ENCODE measurements at regions not wholly inside any gene's neighbourhood (a gene's known extent, or its start where the extent isn't known, plus 50 kb on each side); places are given as distances from the start of the nearest gene placed in this dataset.

GRCh38 chr16:64585367-64585766, 536.5 kb downstream of the CDH11 start:
- no peak overlapping the region for H3K4me3 ChIP-seq (ENCODE audit: low read depth, low read length)
- TF ChIP-seq, protein P1, sequence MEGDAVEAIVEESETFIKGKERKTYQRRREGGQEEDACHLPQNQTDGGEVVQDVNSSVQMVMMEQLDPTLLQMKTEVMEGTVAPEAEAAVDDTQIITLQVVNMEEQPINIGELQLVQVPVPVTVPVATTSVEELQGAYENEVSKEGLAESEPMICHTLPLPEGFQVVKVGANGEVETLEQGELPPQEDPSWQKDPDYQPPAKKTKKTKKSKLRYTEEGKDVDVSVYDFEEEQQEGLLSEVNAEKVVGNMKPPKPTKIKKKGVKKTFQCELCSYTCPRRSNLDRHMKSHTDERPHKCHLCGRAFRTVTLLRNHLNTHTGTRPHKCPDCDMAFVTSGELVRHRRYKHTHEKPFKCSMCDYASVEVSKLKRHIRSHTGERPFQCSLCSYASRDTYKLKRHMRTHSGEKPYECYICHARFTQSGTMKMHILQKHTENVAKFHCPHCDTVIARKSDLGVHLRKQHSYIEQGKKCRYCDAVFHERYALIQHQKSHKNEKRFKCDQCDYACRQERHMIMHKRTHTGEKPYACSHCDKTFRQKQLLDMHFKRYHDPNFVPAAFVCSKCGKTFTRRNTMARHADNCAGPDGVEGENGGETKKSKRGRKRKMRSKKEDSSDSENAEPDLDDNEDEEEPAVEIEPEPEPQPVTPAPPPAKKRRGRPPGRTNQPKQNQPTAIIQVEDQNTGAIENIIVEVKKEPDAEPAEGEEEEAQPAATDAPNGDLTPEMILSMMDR (IDR thresholded peaks at IDR 0.05; ENCODE audit: borderline replicate concordance, insufficient read depth, low read depth, low read length), result no peak

DNA sequence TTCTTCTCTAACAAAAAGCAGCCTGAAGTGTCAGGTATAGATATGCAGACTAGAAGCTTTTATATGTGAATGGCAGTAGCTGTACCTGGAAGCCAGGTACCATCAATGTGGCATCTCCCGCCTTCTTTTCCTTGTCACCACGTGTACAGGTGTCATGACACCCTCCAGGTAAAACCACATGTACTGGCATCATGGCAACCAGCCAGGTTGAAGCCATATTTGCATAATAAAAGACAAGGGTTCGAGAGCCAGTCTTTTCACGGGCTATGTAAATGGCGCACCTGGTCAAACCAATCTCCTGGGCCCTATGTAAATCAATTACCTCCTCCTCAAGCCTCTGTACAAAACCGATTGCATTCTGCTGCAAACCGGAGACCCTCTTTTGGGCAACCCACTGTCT, 541.3 kb downstream of the CDH11 start:
- TF ChIP-seq, protein P1 (IDR thresholded peaks at IDR 0.05; ENCODE audit: borderline replicate concordance, insufficient read depth, low read depth, low read length), result no peak
- no peak overlapping the region for H3K4me3 ChIP-seq (ENCODE audit: low read depth, low read length)

- TF ChIP-seq, protein P1 (IDR thresholded peaks at IDR 0.05; ENCODE audit: borderline replicate concordance, insufficient read depth, low read depth, low read length), result no peak
- H3K4me3 ChIP-seq (ENCODE audit: low read depth, low read length), result no peak overlapping the region
Observed at GRCh38 chr16:64579712-64580111, 542.2 kb downstream of the CDH11 start.

DNA sequence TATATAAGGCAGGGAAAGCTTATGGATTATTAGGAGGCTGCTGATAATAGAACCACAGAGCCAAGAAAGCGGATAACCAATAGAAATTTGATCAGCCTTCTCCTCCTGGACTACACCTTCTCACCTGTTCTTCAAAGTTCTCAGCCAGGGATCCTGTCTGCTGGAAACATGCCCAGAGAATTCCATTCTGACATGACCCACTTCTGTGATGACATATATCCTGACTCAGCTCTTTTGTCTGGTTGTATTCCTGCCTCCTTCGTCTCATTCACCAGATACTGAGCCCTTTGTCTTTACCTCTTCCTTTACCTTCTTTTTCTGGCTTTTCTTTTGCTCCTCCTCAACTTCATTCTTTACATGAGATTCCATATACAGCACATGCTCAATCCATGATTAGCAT, 576.1 kb downstream of the CDH11 start:
- TF ChIP-seq, protein P1 (IDR thresholded peaks at IDR 0.05; ENCODE audit: borderline replicate concordance, insufficient read depth, low read depth, low read length), result no peak
- H3K4me3 ChIP-seq (ENCODE audit: low read depth, low read length), result no peak overlapping the region

DNA sequence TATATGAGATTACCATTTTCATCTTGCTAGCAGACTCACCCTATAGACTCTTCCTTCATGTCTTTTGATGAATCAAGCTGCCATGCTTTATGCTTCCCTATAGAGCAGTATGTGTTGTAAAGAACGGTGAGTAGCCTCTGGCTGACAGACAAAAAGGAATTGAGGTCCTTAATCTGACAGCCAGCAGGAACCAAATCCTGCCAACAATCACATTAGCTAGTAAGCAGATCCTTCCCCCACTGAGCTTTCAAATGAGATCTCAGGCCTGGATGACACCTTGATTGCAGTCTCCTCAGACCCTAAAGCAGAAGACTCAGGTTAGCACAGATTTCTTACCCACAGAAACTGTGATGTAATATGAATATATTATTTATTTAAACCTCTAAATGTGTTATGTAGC, 577.0 kb downstream of the CDH11 start:
- TF ChIP-seq, protein P1 (IDR thresholded peaks at IDR 0.05; ENCODE audit: borderline replicate concordance, insufficient read depth, low read depth, low read length), result no peak
- H3K4me3 ChIP-seq (ENCODE audit: low read depth, low read length), result no peak overlapping the region

DNA sequence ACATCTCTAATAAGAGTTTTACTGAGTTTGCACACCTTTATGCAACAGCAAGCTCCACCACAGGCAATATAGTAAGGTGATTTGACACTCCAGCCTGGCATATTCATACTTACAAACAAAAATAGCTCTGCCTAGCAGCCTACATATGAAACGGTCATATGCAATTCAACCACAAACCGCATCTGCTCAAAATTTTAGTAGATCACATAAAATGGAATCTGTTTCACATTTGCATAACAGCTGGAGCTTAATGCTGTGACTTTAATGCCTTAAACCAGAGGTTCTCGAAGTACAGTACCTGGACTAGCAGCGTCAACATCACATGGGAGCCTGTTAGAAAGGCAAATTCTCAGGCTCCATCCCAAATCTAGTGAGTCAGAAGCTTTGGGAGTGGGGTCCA, 578.4 kb downstream of the CDH11 start:
- H3K4me3 ChIP-seq (ENCODE audit: low read depth, low read length), result no peak overlapping the region
- TF ChIP-seq, protein P1 (IDR thresholded peaks at IDR 0.05; ENCODE audit: borderline replicate concordance, insufficient read depth, low read depth, low read length), result no peak

GRCh38 chr16:64543031-64543430, 578.8 kb downstream of the CDH11 start:
- TF ChIP-seq, protein P1 (IDR thresholded peaks at IDR 0.05; ENCODE audit: borderline replicate concordance, insufficient read depth, low read depth, low read length), result no peak
- no peak overlapping the region for H3K4me3 ChIP-seq (ENCODE audit: low read depth, low read length)

Measured in GM12875 (cell line).